Hepatocyte (in vitro differentiated cells): ENCODE measurements at regions not wholly inside any gene's neighbourhood (a gene's known extent, or its start where the extent isn't known, plus 50 kb on each side); places are given as distances from the start of the nearest gene placed in this dataset.

Experiments
- DNase-seq: peaks from one replicate; pipeline ENCODE4 v3.0.0-alpha.2; 2016; ENCODE audit warnings: low spot score
- H2AFZ ChIP-seq: fragments of 200-600 bp; sonication (generic); 2 replicates; pipeline ENCODE4 v1.6.0; 2016; ENCODE audit warnings: antibody characterized with exemption, mild to moderate bottlenecking
- H3K27ac ChIP-seq: fragments of 200-600 bp; sonication (generic); 2 replicates; pipeline ENCODE4 v1.5.1; 2016; ENCODE audit warnings: mild to moderate bottlenecking
- H3K27me3 ChIP-seq: fragments of 200-600 bp; sonication (generic); 2 replicates; pipeline ENCODE4 v1.6.1; 2016
- H3K36me3 ChIP-seq: fragments of 200-600 bp; sonication (generic); replicated peaks from 2 replicates; pipeline ENCODE4 v1.5.1; 2016; ENCODE audit warnings: low read depth; ENCODE audit not compliant: insufficient read depth
- H3K4me1 ChIP-seq: fragments of 200-600 bp; sonication (generic); 2 replicates; pipeline ENCODE4 v1.5.1; 2016; ENCODE audit warnings: mild to moderate bottlenecking, moderate library complexity; ENCODE audit not compliant: insufficient read depth
- H3K4me2 ChIP-seq: fragments of 200-600 bp; sonication (generic); 2 replicates; pipeline ENCODE4 v1.6.0; 2016
- H3K4me3 ChIP-seq: fragments of 200-600 bp; sonication (generic); 2 replicates; pipeline ENCODE4 v1.5.1; 2016; ENCODE audit warnings: mild to moderate bottlenecking
- H3K79me2 ChIP-seq: fragments of 200-600 bp; sonication (generic); 2 replicates; pipeline ENCODE4 v1.6.0; 2017; ENCODE audit warnings: mild to moderate bottlenecking
- H3K9me2 ChIP-seq: fragments of 200-600 bp; sonication (generic); replicated peaks from 2 replicates; pipeline ENCODE4 v1.6.0; 2017; ENCODE audit warnings: mild to moderate bottlenecking; ENCODE audit not compliant: insufficient read depth
- H3K9me3 ChIP-seq: fragments of 200-600 bp; sonication (generic); 2 replicates; pipeline ENCODE4 v1.5.1; 2016; ENCODE audit warnings: low read depth, mild to moderate bottlenecking
- H4K20me1 ChIP-seq: fragments of 200-600 bp; sonication (generic); 2 replicates; pipeline ENCODE4 v1.6.0; 2016; ENCODE audit warnings: mild to moderate bottlenecking; ENCODE audit not compliant: insufficient read depth, poor library complexity, severe bottlenecking
- EZH2 ChIP-seq: fragments of 200-600 bp; sonication (generic); IDR thresholded peaks from 2 replicates; pipeline ENCODE4 v1.6.1; 2016; ENCODE audit warnings: antibody characterized with exemption, mild to moderate bottlenecking, borderline replicate concordance
- EZH2phosphoT487 ChIP-seq: fragments of 200-600 bp; sonication (generic); IDR thresholded peaks from one replicate; pipeline ENCODE4 v1.6.1; 2018; ENCODE audit warnings: antibody characterized with exemption, mild to moderate bottlenecking, low read depth, moderate library complexity; ENCODE audit not compliant: unreplicated experiment, severe bottlenecking
- WGBS: methylation state at CpG from one replicate; pipeline ENCODE4 v1.1.6; 2016; ENCODE audit warnings: low lambda C conversion rate; ENCODE audit errors: missing lambda C conversion rate; 5-methylcytosine and 5-hydroxymethylcytosine counted together
- TF ChIP-seq, protein P1 (sequence below): fragments of 200-600 bp; sonication (generic); IDR thresholded peaks from 2 replicates; pipeline ENCODE4 v1.5.1; 2016; ENCODE audit warnings: antibody characterized with exemption, mild to moderate bottlenecking; ENCODE audit not compliant: poor library complexity

DNA sequence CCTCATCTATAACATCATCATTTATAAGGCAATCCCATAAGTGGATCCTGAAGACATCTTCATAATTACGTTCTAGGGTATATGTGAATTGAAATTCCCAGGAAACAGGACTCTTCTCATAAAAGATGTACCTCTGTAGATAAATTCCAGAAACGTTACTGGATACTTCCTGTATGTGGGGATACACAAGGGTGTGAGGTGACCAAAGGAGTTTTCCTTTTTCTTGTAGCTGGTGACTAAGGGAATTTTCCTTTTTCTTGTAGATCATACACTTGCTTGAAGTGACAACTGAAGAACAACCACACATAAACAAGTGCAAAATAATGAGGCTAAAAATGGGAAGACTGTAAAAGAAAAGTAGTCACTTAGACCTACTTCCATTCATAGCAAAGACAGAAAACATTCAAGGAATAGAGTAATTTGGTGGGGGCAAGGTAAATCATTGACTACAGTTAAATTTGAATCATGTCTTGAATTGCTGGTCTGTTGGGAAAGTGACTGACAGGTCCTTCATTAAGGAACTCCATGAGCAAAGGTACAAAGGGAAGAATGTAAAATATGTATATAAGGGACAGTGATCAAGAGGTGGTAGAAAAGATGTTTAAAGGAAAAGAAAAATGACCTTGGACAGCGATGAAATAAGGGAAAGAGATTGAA is 53.2 kb upstream of the UBE2E3 start:
- 58% methylated on average over 3 of the region's 3 CpGs for WGBS
- H3K79me2 ChIP-seq, result no peaks in the 10 kb centered on the region
- H3K9me3 ChIP-seq, result no peaks in the 10 kb centered on the region

GRCh38 chr2:180925700-180926099 is 54.7 kb upstream of the UBE2E3 start:
- no peak overlapping the region for H2AFZ ChIP-seq
- H3K9me3 ChIP-seq, result no peaks in the 10 kb centered on the region
- no peaks in the 10 kb centered on the region for H3K4me1 ChIP-seq
- H3K9me2 ChIP-seq, result no peaks in the 10 kb centered on the region
- no peak overlapping the region for H3K4me3 ChIP-seq
- no peak overlapping the region for H3K27ac ChIP-seq
- H3K79me2 ChIP-seq, result no peaks in the 10 kb centered on the region
- no peak for DNase-seq
- no peaks in the 10 kb centered on the region for H4K20me1 ChIP-seq
- 80% methylated on average over 2 of the region's 2 CpGs for WGBS
- no peak for TF ChIP-seq EZH2phosphoT487
- TF ChIP-seq, protein P1, sequence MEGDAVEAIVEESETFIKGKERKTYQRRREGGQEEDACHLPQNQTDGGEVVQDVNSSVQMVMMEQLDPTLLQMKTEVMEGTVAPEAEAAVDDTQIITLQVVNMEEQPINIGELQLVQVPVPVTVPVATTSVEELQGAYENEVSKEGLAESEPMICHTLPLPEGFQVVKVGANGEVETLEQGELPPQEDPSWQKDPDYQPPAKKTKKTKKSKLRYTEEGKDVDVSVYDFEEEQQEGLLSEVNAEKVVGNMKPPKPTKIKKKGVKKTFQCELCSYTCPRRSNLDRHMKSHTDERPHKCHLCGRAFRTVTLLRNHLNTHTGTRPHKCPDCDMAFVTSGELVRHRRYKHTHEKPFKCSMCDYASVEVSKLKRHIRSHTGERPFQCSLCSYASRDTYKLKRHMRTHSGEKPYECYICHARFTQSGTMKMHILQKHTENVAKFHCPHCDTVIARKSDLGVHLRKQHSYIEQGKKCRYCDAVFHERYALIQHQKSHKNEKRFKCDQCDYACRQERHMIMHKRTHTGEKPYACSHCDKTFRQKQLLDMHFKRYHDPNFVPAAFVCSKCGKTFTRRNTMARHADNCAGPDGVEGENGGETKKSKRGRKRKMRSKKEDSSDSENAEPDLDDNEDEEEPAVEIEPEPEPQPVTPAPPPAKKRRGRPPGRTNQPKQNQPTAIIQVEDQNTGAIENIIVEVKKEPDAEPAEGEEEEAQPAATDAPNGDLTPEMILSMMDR, result no peak
- no peak for TF ChIP-seq EZH2
- no peak overlapping the region for H3K4me2 ChIP-seq
- H3K36me3 ChIP-seq, result no peaks in the 10 kb centered on the region
- H3K27me3 ChIP-seq, result no peaks in the 10 kb centered on the region

More for the DNA sequence above, 53.2 kb upstream of the UBE2E3 start:
- Histone ChIP-seq H3K4me1 (no peaks in the 10 kb centered on the region), H3K27me3 (no peaks in the 10 kb centered on the region), H3K27ac (no peak overlapping the region), H3K4me3 (no peak overlapping the region), H3K9me2 (no peaks in the 10 kb centered on the region), H2AFZ (no peak overlapping the region), H4K20me1 (no peaks in the 10 kb centered on the region), H3K36me3 (no peaks in the 10 kb centered on the region), H3K4me2 (no peak overlapping the region)
- TF ChIP-seq EZH2 (no peak), EZH2phosphoT487 (no peak)
- TF ChIP-seq, protein P1, result no peak
- no peak for DNase-seq

DNA sequence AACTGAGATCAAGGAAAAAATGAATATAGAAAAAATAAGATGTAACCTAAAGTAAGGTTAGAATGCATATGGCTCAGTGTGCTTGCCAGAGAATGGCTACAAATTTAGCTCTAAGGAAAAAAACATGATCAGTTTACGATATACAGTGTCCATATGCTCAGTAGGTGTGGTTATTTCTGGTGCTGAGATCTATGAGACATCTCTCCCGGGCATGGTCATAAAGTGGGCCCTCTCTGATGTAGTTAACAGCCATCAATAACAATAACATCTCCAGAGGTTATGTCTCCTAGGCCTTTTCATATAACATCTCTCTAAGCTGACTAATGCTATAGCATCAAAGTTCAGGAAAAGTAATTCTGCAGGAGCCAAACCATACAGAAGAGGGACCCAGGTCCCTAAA is 56.3 kb upstream of the UBE2E3 start:
- Histone ChIP-seq H3K79me2 (no peaks in the 10 kb centered on the region), H3K4me3 (no peak overlapping the region), H2AFZ (no peak overlapping the region), H3K9me3 (no peaks in the 10 kb centered on the region), H3K27me3 (no peaks in the 10 kb centered on the region), H3K4me1 (no peaks in the 10 kb centered on the region), H4K20me1 (no peaks in the 10 kb centered on the region), H3K27ac (no peak overlapping the region), H3K9me2 (no peaks in the 10 kb centered on the region), H3K36me3 (no peaks in the 10 kb centered on the region), H3K4me2 (no peak overlapping the region)
- 68% methylated on average over 2 of the region's 2 CpGs for WGBS
- DNase-seq, result no peak
- TF ChIP-seq EZH2phosphoT487, result no peak
- no peak for TF ChIP-seq EZH2
- TF ChIP-seq, protein P1, result no peak
